ENCODE measurements at regions not wholly inside any gene's neighbourhood (a gene's known extent, or its start where the extent isn't known, plus 50 kb on each side); places are given as distances from the start of the nearest gene placed in this dataset.

DNA sequence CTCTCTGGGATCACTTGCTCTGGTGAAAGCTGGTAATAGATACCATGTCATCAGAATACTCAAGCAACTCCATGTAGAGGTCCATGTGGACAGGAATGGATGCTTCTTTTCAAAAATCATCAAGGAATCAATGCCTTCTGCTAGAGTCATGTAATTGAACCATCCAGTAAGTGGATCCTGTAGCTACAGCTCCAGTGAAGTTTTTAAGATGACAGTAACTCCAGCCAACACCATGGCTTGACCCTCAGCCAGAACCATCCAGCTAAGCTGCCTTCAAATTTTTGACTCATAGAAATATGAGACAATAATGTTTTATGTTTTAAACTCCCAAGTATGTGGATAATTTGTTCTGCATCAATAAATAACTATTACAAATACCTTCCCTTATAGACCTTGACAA is 923.7 kb downstream of the EPHA3 start:
- H3K4me3 ChIP-seq (ENCODE audit: low read depth in 1 of 2, low read length in 1 of 2), result no peak overlapping the region
- no peaks in the 10 kb centered on the region for H3K27me3 ChIP-seq
- H3K36me3 ChIP-seq, result no peaks in the 10 kb centered on the region
- no peaks in the 10 kb centered on the region for H3K9me3 ChIP-seq
- TF ChIP-seq, protein P1, sequence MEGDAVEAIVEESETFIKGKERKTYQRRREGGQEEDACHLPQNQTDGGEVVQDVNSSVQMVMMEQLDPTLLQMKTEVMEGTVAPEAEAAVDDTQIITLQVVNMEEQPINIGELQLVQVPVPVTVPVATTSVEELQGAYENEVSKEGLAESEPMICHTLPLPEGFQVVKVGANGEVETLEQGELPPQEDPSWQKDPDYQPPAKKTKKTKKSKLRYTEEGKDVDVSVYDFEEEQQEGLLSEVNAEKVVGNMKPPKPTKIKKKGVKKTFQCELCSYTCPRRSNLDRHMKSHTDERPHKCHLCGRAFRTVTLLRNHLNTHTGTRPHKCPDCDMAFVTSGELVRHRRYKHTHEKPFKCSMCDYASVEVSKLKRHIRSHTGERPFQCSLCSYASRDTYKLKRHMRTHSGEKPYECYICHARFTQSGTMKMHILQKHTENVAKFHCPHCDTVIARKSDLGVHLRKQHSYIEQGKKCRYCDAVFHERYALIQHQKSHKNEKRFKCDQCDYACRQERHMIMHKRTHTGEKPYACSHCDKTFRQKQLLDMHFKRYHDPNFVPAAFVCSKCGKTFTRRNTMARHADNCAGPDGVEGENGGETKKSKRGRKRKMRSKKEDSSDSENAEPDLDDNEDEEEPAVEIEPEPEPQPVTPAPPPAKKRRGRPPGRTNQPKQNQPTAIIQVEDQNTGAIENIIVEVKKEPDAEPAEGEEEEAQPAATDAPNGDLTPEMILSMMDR (IDR thresholded peaks at IDR 0.05), result no peak
- no peaks in the 10 kb centered on the region for H3K4me1 ChIP-seq (ENCODE audit: control insufficient read depth in 1 of 2, insufficient read depth in 1 of 2, low read depth in 1 of 2, low read length in 1 of 2)
- no peak overlapping the region for H3K27ac ChIP-seq

DNA sequence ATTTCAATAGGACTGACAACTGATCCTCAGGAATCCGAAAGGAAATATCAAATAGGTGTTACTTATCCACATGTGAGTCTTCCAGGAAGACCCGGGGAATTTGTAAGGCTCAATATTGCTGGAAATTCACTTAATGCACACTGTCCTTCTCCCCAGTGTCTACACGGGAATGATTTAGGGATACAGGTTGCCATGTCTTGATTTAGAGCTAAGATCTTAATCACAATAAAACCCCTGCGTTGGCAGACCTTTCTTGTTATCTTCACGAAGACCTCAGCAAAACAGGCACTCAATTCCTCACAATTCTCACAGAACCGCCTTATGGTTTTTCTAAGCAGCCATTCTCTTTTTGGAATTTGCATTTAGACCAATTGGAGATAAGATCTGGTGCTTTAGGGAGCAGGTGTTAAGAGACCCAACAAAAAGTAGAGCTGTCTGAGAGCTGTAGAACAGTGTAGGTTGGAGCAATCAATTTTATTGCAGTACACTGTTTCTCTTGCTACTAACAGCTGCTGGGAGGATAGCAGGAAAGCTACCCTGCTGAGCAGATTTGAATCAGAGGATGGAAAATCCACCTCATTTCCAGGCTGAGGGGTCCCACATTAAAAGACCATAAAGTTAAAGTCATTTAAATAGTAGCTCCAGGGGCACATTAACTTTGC is 925.7 kb downstream of the EPHA3 start:
- Histone ChIP-seq H3K4me1 (ENCODE audit: control insufficient read depth in 1 of 2, insufficient read depth in 1 of 2, low read depth in 1 of 2, low read length in 1 of 2) (no peaks in the 10 kb centered on the region), H3K36me3 (no peaks in the 10 kb centered on the region), H3K4me3 (ENCODE audit: low read depth in 1 of 2, low read length in 1 of 2) (no peak overlapping the region), H3K27me3 (no peaks in the 10 kb centered on the region), H3K27ac (no peak overlapping the region), H3K9me3 (no peaks in the 10 kb centered on the region)
- TF ChIP-seq, protein P1 (IDR thresholded peaks at IDR 0.05), result no peak

DNA sequence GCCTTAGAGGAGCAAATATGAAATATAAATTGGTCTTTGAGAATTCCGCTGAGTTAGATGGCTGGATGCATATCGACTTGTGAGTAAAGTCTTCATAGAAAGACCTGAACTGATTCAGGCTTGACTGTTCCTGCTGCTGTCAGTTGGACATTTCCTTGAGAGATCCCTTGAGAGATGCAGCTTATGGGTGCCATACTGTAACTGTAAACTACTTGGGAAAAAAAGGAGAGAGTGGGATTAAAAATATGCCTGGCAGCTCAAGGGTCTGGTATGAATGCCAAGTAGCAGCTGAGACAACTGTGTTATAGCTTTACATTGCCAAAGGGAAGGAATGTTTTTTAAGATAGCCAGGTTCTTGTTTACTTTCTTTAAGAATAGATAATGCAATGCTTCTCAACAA is 926.6 kb downstream of the EPHA3 start:
- Histone ChIP-seq H3K9me3 (no peaks in the 10 kb centered on the region), H3K4me3 (ENCODE audit: low read depth in 1 of 2, low read length in 1 of 2) (no peak overlapping the region), H3K27me3 (no peaks in the 10 kb centered on the region), H3K36me3 (no peaks in the 10 kb centered on the region), H3K27ac (no peak overlapping the region), H3K4me1 (ENCODE audit: control insufficient read depth in 1 of 2, insufficient read depth in 1 of 2, low read depth in 1 of 2, low read length in 1 of 2) (no peaks in the 10 kb centered on the region)
- TF ChIP-seq, protein P1 (IDR thresholded peaks at IDR 0.05), result no peak

DNA sequence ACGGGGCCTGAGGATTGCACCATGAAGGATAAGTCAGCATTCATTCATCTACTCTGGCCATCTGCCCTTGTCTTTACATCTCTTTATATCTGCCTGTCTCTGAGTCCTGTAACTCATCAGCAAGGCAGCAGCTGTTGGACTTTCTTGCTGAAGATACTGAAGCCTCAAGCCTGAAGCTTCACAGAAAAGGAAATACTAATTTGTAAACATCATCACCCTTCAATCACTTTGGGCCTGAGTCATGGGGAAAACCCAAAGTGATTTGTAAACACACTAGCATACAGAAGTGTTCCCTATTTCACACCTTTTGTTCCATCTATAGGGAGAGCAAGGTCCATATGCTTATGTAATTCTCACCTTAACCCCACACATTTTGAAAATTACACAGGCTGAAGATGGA is 928.2 kb downstream of the EPHA3 start:
- TF ChIP-seq, protein P1 (IDR thresholded peaks at IDR 0.05), result no peak
- no peak overlapping the region for H3K4me3 ChIP-seq (ENCODE audit: low read depth in 1 of 2, low read length in 1 of 2)
- no peaks in the 10 kb centered on the region for H3K36me3 ChIP-seq
- H3K27ac ChIP-seq, result no peak overlapping the region
- no peaks in the 10 kb centered on the region for H3K9me3 ChIP-seq
- H3K27me3 ChIP-seq, result no peaks in the 10 kb centered on the region
- no peaks in the 10 kb centered on the region for H3K4me1 ChIP-seq (ENCODE audit: control insufficient read depth in 1 of 2, insufficient read depth in 1 of 2, low read depth in 1 of 2, low read length in 1 of 2)

DNA sequence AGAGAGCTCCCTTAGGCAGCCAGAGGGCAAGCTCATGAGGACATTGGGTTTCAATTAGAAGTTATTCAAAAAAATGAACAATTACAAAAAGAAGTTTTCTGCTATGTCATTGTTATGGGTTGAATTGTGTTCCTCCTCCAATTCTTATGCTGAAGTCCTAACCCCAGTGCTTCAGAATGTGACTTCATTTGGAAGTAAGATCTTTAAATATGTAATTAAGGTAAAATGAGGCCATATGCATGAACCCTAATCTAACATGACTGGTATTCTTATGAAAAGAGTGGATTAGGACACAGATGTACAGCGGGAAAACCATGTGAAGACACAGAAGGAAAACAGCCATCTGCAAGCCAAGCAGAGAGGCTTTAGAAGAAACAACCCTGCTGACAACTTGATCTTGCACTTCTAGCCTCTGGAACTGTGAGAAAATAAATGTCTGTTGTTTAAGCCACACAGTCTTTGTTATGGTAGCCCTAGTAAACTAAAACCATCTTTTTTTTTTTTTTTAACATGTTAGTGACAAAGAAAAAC is 929.6 kb downstream of the EPHA3 start:
- no peaks in the 10 kb centered on the region for H3K9me3 ChIP-seq
- H3K36me3 ChIP-seq, result no peaks in the 10 kb centered on the region
- H3K27me3 ChIP-seq, result no peaks in the 10 kb centered on the region
- H3K4me3 ChIP-seq (ENCODE audit: low read depth in 1 of 2, low read length in 1 of 2), result no peak overlapping the region
- TF ChIP-seq, protein P1 (IDR thresholded peaks at IDR 0.05), result no peak
- no peaks in the 10 kb centered on the region for H3K4me1 ChIP-seq (ENCODE audit: control insufficient read depth in 1 of 2, insufficient read depth in 1 of 2, low read depth in 1 of 2, low read length in 1 of 2)
- H3K27ac ChIP-seq, result no peak overlapping the region
